DOHH2 (cell line): ENCODE measurements at regions not wholly inside any gene's neighbourhood (a gene's known extent, or its start where the extent isn't known, plus 50 kb on each side); places are given as distances from the start of the nearest gene placed in this dataset.

Source experiments
- CTCF ChIP-seq: fragments of 200-600 bp; sonication (generic); IDR thresholded peaks from one replicate; pipeline ENCODE4 v1.5.1; 2014; ENCODE audit warnings: antibody characterized with exemption, mild to moderate bottlenecking, low read depth, low read length; ENCODE audit not compliant: poor library complexity, severe bottlenecking
- EZH2phosphoT487 ChIP-seq: fragments of 200-600 bp; sonication (generic); IDR thresholded peaks from 2 replicates; pipeline ENCODE4 v1.6.1; 2017; ENCODE audit warnings: borderline replicate concordance, mild to moderate bottlenecking, antibody characterized with exemption, low read length, moderate library complexity, mixed read lengths

GRCh38 chr5:171712616-171713015 is 73.0 kb upstream of the SMIM23 start:
- TF ChIP-seq CTCF, result no peak
- TF ChIP-seq EZH2phosphoT487, result no peak
